ENCODE measurements at regions not wholly inside any gene's neighbourhood (a gene's known extent, or its start where the extent isn't known, plus 50 kb on each side); places are given as distances from the start of the nearest gene placed in this dataset.
"Not testable (repeated sequence)": the region's sequence is repeated elsewhere in the genome, so short reads cannot be mapped to it uniquely, and the experiment has no call there.

GRCh38 chr7:20466543-20467021 lies 135.9 kb downstream of the ITGB8 start:
- in situ Hi-C loops (cut with HindIII; ENCODE audit: low pct_unique_long_range_greater_than_20kb, low sequenced_read_pairs): no loop called here
- no peak for TF ChIP-seq JUND (IDR thresholded peaks at IDR 0.05; ENCODE audit: low read depth)
- no peak for DNase-seq (ENCODE audit: low read depth in 1 of 2, low spot score in 1 of 2)

- in situ Hi-C loops (cut with HindIII; ENCODE audit: low pct_unique_long_range_greater_than_20kb, low sequenced_read_pairs): no loop called here
- TF ChIP-seq JUND (IDR thresholded peaks at IDR 0.05; ENCODE audit: low read depth): no peak
- DNase-seq (ENCODE audit: low read depth in 1 of 2, low spot score in 1 of 2): no peak
These were observed 139.4 kb downstream of the ITGB8 start for GRCh38 chr7:20470082-20470481.

- DNase-seq (ENCODE audit: low read depth in 1 of 2, low spot score in 1 of 2): no peak
- TF ChIP-seq JUND (IDR thresholded peaks at IDR 0.05; ENCODE audit: low read depth): no peak
- in situ Hi-C loops (cut with HindIII; ENCODE audit: low pct_unique_long_range_greater_than_20kb, low sequenced_read_pairs): no loop called here
These were observed 140.0 kb downstream of the ITGB8 start for GRCh38 chr7:20470726-20471125.

GRCh38 chr7:20474249-20474648 lies 141.2 kb upstream of the ABCB5 start:
- no peak for TF ChIP-seq JUND (IDR thresholded peaks at IDR 0.05; ENCODE audit: low read depth)
- in situ Hi-C loops (cut with HindIII; ENCODE audit: low pct_unique_long_range_greater_than_20kb, low sequenced_read_pairs): no loop called here
- DNase-seq (ENCODE audit: low read depth in 1 of 2, low spot score in 1 of 2): no peak

GRCh38 chr7:20475756-20476155 lies 139.7 kb upstream of the ABCB5 start:
- in situ Hi-C loops (cut with HindIII; ENCODE audit: low pct_unique_long_range_greater_than_20kb, low sequenced_read_pairs): no loop called here
- no peak for TF ChIP-seq JUND (IDR thresholded peaks at IDR 0.05; ENCODE audit: low read depth)
- DNase-seq (ENCODE audit: low read depth in 1 of 2, low spot score in 1 of 2): no peak

GRCh38 chr7:20477067-20477466 lies 138.4 kb upstream of the ABCB5 start:
- in situ Hi-C loops (cut with HindIII; ENCODE audit: low pct_unique_long_range_greater_than_20kb, low sequenced_read_pairs): no loop called here
- TF ChIP-seq JUND (IDR thresholded peaks at IDR 0.05; ENCODE audit: low read depth): no peak
- DNase-seq (ENCODE audit: low read depth in 1 of 2, low spot score in 1 of 2): no peak

GRCh38 chr7:20479706-20480105 lies 135.8 kb upstream of the ABCB5 start:
- TF ChIP-seq JUND (IDR thresholded peaks at IDR 0.05; ENCODE audit: low read depth): no peak
- in situ Hi-C loops (cut with HindIII; ENCODE audit: low pct_unique_long_range_greater_than_20kb, low sequenced_read_pairs): no loop called here
- no peak for DNase-seq (ENCODE audit: low read depth in 1 of 2, low spot score in 1 of 2)

GRCh38 chr7:20482071-20482470 lies 133.4 kb upstream of the ABCB5 start:
- DNase-seq (ENCODE audit: low read depth in 1 of 2, low spot score in 1 of 2): no peak
- in situ Hi-C loops (cut with HindIII; ENCODE audit: low pct_unique_long_range_greater_than_20kb, low sequenced_read_pairs): no loop called here
- no peak for TF ChIP-seq JUND (IDR thresholded peaks at IDR 0.05; ENCODE audit: low read depth)

- TF ChIP-seq JUND (IDR thresholded peaks at IDR 0.05; ENCODE audit: low read depth): no peak
- in situ Hi-C loops (cut with HindIII; ENCODE audit: low pct_unique_long_range_greater_than_20kb, low sequenced_read_pairs): no loop called here
- no peak for DNase-seq (ENCODE audit: low read depth in 1 of 2, low spot score in 1 of 2)
These were observed 131.1 kb upstream of the ABCB5 start for GRCh38 chr7:20484356-20484755.

- no peak for DNase-seq (ENCODE audit: low read depth in 1 of 2, low spot score in 1 of 2)
- in situ Hi-C loops (cut with HindIII; ENCODE audit: low pct_unique_long_range_greater_than_20kb, low sequenced_read_pairs): no loop called here
- no peak for TF ChIP-seq JUND (IDR thresholded peaks at IDR 0.05; ENCODE audit: low read depth)
These were observed 126.6 kb upstream of the ABCB5 start for GRCh38 chr7:20488850-20489249.

GRCh38 chr7:20491284-20491683 lies 124.2 kb upstream of the ABCB5 start:
- in situ Hi-C loops (cut with HindIII; ENCODE audit: low pct_unique_long_range_greater_than_20kb, low sequenced_read_pairs): no loop called here
- no peak for TF ChIP-seq JUND (IDR thresholded peaks at IDR 0.05; ENCODE audit: low read depth)
- no peak for DNase-seq (ENCODE audit: low read depth in 1 of 2, low spot score in 1 of 2)

GRCh38 chr7:20494566-20494965 lies 120.9 kb upstream of the ABCB5 start:
- in situ Hi-C loops (cut with HindIII; ENCODE audit: low pct_unique_long_range_greater_than_20kb, low sequenced_read_pairs): no loop called here
- TF ChIP-seq JUND (IDR thresholded peaks at IDR 0.05; ENCODE audit: low read depth): no peak
- DNase-seq (ENCODE audit: low read depth in 1 of 2, low spot score in 1 of 2): no peak

GRCh38 chr7:20501473-20501872 lies 114.0 kb upstream of the ABCB5 start:
- in situ Hi-C loops (cut with HindIII; ENCODE audit: low pct_unique_long_range_greater_than_20kb, low sequenced_read_pairs): not testable (repeated sequence)

GRCh38 chr7:20503278-20503950 lies 112.1 kb upstream of the ABCB5 start:
- TF ChIP-seq JUND (IDR thresholded peaks at IDR 0.05; ENCODE audit: low read depth): no peak
- in situ Hi-C loops (cut with HindIII; ENCODE audit: low pct_unique_long_range_greater_than_20kb, low sequenced_read_pairs): no loop called here
- no peak for DNase-seq (ENCODE audit: low read depth in 1 of 2, low spot score in 1 of 2)

More at GRCh38 chr7:20501473-20501872, 114.0 kb upstream of the ABCB5 start:
- DNase-seq (ENCODE audit: low read depth in 1 of 2, low spot score in 1 of 2): not testable (repeated sequence)

Measured in T47D (cell line).